ENCODE measurements at regions not wholly inside any gene's neighbourhood (a gene's known extent, or its start where the extent isn't known, plus 50 kb on each side); places are given as distances from the start of the nearest gene placed in this dataset.
"Not testable (repeated sequence)": the region's sequence is repeated elsewhere in the genome, so short reads cannot be mapped to it uniquely, and the experiment has no call there.

- DNase-seq = no peak
Measured at GRCh38 chr15:45869034-45869668, 234.3 kb downstream of the SQOR start.

DNA sequence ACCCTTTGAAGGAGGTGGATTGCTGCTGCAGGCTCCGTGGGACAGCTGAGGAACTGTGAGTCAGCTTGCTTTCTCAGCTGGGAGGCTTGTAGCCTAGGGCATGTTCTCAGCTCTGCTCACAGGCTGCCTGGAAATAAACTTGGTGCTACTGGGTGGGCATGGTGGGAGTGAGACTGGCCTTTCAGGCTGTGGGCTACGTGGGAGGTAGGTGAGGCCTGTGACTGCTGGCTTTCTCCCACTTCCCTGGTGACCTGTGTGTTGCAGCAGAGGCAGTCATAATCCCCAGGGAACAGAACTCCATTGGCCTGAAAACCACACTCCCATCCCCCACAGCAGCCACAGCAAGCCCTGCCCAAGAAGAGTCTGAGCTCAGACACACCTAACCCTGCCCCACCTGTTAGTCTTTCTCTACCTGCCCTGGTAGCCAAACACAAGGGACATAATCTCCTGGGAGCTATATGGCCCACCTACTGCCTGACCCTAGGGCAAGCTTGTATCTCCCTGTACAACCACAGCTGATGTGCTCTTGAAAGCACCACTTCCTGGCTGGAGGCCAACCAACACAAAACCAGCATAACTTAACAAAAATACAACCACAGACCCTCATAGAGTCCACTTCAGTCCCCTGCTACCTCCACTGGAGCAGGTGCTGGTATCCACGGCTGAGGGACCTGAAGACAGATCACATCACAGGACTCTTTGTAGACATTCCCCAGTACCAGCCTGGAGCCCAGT is 236.5 kb downstream of the SQOR start:
- no peak for DNase-seq

DNA sequence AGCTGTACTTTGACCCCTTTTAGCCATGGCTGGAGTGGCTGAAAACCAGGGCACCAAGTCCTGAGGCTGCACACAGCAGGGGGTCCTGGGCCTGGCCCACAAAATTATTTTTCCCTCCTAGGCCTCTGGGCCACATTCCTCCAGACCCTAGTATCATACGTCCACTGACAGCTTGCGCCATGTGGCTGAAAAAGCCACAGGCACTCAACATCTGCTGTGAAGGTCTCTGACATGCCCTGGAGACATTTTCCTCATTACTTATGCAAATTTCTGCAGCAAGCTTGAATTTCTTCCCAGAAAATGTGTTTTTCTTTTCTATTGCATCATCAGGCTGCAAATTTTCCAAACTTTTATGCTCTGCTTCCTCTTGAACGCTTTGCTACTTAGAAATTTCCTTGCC is 239.0 kb downstream of the SQOR start:
- no peak for DNase-seq

GRCh38 chr15:45874566-45874965 is 239.7 kb downstream of the SQOR start:
- DNase-seq = not testable (repeated sequence)

- no peak for DNase-seq
Measured at GRCh38 chr15:45884289-45884688, 249.5 kb downstream of the SQOR start.

DNA sequence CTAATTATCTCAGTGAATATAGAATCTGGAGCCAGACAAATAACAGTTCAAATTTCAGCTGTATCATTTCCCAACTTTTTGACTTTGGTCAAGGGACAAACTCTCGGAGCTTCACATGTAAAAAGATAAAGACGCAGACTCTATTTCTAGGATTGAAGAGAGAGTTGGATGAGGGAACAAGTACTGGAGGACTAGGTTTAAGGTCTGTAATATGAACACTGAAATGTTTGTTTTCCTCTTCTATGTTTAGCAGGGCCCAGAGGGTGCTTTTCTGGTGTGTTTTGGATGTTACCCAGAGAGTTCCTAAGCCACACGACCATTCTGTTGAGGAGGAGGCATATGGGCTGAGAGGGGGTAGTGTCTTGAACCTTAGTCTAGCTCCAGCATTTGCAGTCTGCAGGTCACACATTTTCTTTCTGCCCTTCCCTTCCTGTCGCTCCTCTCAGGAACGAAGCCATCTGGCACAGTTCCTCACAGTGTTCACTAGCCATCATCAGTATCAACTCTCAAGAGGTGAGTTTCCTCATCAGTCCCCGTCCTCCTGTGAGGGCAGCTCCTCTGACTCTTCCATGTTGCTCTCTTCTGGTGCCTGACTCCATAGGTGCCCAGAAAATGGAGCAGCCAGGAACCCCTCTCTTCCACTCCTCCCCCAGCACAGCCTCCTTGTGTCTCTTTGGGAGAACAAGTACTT is 250.1 kb downstream of the SQOR start:
- DNase-seq = no peak

GRCh38 chr15:45885801-45886200 is 251.0 kb downstream of the SQOR start:
- DNase-seq = no peak

DNA sequence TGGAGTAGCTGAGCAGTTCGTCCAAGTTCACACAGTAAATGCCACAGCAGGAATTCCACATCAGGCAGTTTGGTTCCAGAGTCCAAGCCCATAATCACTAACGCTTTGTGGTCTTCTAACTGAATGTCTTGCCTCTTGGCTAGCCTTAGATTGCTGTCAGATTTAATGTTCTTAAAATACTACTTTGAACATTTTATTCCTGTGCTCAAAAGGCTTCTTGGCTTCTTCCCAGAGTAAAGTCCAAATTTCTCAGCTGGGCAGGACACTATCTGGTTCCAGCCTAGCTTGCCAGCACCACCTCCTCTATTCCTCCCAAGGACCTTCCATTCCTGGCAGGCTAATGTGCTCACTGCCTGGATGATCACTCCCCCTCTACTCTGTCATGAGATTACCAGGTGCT is 256.9 kb downstream of the SQOR start:
- no peak for DNase-seq

DNA sequence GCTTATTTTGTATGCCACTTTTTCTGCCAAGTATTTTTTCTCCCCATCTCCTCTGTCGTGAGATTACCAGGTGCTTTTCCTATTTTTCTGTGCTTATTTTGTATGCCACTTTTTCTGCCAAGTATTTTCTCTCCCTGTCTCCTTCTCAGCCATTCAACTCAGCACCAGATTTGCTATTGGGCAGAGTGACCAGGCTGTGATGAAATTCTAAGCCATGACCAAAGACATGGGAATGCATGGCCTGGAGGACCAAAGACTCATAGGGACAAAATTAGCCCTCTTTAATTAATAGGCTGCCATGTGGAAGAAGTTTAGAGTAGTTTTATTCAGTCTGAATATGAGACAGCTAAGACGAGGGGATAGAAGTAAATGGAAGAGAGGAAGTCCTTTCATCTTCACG is 257.4 kb downstream of the SQOR start:
- DNase-seq = no peak

DNA sequence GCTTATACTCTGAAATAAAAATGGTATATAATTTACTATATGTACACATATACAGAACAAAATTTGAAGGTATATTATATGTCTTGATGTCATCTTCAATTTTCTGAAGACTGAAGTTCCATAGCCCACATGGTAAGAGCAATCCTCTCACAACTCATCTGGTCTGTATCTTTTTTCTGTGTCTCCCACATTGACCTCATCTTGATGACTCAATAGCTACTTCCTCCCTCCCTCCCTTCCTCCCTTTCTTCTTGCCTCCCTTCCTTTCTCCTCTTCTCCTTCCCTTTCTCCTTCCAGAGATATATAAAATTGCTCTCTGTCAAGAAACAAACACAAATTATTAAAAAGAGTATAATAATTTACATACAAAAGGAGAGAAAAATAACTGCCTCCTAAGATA is 268.5 kb downstream of the SQOR start:
- no peak for DNase-seq

- DNase-seq = no peak
Measured at GRCh38 chr15:45904019-45904418, 269.2 kb downstream of the SQOR start.

DNA sequence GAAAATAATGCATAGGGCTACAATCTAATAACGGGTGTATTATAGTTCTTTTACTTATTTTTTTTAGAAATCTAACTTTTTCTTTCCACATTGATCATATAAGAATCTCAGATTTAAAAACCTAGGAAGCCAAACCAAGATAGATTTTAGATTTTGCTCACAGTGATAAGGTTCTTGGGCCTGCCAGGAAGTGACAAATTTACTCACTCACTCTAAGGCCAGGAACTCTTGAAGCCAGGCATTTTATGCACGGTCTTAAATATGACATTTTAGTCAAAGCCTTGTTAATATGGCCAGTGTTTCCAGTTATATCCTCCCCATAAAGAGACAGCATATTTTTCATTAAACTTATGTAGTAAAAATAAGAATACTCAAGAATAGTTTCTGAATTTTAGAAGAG is 271.4 kb downstream of the SQOR start:
- no peak for DNase-seq

- no peak for DNase-seq
Measured at GRCh38 chr15:45910671-45911070, 275.8 kb downstream of the SQOR start.

DNA sequence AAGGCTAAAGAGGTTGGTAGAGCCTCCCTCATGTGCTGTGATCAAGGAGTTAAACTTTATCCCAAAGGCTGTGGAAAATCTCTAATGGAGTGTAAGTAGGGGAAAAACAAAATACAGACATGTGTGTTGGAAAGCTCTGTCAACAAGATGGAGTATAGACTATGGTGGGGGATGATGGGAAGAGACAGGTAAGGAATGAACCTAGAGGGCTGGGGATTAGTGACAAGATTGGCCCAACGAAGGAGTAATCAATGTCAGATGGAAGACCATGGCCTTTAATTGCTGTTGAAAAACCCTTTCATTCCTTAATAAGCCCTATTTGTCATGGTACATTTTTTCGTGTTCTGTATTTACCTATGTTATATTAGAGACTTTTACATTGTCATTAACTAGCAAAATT is 278.6 kb downstream of the SQOR start:
- DNase-seq = no peak

- DNase-seq = no peak
Measured at GRCh38 chr15:45914425-45914824, 279.6 kb downstream of the SQOR start.

DNA sequence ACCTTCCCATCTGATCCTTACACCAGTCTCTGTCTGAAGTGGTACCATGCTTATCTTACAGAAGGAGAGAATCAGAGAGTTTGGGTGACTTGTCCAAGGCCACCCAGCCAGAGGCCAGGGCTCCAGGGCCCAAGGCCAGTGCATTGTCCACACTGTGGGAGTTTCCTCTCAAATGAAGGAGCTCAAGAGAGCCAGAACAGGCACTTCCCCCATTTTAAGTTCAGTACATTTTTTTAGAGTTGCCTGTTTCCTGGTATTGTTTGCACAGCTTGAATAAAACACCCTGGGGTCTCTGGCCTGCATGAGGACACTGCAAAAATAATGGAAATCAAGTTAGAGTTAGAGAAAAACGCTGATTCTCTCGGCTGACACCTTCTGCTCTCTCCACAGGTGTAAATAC is 284.0 kb downstream of the SQOR start:
- DNase-seq = no peak

DNA sequence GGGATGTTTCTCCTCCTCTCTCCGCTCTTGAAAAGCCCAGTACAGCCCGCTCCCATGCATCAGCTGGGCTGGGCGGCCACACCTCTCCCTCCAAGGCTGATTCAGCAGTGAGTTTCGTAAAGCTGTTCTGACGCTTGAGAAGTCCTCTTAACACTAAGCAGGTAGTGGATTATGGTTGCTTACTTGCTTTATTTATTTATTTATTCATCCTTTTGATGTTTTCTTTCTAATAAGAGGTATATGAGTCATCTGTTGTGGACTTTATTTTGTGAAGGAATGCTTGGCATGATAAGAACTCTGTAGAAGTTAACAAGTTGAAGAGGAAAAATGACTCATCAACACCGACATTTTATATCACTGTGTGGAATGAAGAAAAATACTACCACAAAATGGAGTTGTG is 285.0 kb downstream of the SQOR start:
- no peak for DNase-seq

DNA sequence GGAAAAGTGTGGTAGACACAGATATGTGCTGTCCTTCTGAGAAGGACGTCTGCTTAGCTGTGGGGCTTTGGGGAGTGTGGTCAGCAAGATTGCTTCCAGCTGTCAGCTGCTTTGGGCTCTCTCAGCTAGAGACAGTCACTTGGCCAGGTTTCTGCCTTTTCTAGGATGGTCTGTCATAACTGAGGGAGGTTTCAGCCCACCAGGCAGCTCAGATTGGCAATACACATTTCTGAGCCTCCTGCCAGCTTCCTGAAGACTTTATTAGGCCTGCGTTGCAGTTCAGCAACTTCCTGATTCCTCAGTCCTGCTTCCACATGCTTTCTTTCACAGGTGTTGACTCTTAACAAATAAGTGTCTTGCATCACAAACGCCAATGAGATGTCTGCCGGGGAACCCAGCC is 286.5 kb downstream of the SQOR start:
- DNase-seq = no peak

DNA sequence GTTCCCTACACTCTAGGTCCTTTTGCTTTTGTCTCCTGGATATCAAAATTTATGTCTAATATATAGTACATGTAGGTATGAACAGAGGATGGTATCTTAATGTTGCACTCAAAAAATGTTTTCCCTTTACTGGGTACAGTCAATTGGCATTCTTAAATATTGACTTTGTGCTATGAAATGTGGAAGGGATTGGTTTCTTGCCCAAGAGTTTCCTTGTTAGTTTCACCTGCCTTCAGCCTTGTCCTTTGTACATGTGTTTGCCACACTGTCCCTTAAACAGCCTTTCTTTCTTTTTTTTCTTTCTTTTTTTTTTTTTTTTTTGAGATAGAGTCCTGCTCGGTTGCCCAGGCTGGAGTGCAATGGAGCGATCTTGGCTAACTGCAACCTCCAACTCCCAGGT is 287.1 kb downstream of the SQOR start:
- no peak for DNase-seq

- no peak for DNase-seq
Measured at GRCh38 chr15:45941367-45941766, 306.5 kb downstream of the SQOR start.

GRCh38 chr15:45943240-45943639 is 308.4 kb downstream of the SQOR start:
- no peak for DNase-seq

DNA sequence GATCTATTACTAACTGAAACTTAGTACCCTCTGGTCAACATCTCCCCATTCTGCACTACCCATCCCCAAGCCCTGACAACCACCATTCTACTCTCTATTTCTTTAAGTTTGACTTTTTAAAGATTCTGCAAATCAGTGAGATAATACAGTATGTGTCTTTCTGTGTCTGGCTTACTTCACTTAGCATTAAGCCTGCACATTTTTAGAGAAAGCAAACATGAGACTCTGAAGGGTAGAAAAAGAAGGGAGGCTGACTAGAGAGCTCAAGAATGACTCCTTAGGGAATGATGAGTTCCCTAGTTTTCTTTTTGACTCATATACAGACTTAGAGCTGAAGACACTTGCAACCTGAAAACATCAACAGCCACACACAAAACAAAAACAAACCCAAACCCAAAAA is 311.3 kb downstream of the SQOR start:
- DNase-seq = no peak

- DNase-seq = no peak
Measured at GRCh38 chr15:45948181-45948621, 313.4 kb downstream of the SQOR start.

- DNase-seq = no peak
Measured at GRCh38 chr15:45958924-45959323, 324.1 kb downstream of the SQOR start.
